Testis (tissue), 2 donors: ENCODE measurements at regions not wholly inside any gene's neighbourhood (a gene's known extent, or its start where the extent isn't known, plus 50 kb on each side); places are given as distances from the start of the nearest gene placed in this dataset.

Experiments
- DNase-seq: peaks from one replicate; pipeline ENCODE4 v3.0.0-alpha.2; 2019
- H3K27ac ChIP-seq, 2 donors: fragments of 200-600 bp; sonication (generic); one replicate each; pipeline ENCODE4 v1.5.1; 2019
- H3K27me3 ChIP-seq: fragments of 200-600 bp; sonication (generic); one replicate; pipeline ENCODE4 v1.5.1; 2019
- H3K36me3 ChIP-seq: fragments of 200-600 bp; sonication (generic); one replicate; pipeline ENCODE4 v1.5.1; 2017; ENCODE audit warnings: low read depth; ENCODE audit errors: missing control alignments
- H3K4me1 ChIP-seq: fragments of 200-600 bp; sonication (generic); one replicate; pipeline ENCODE4 v1.5.1; 2019
- H3K4me3 ChIP-seq, 2 donors: fragments of 200-600 bp; sonication (generic); one replicate each; pipeline ENCODE4 v1.5.1; 2017 to 2019
- H3K9me3 ChIP-seq: fragments of 200-600 bp; sonication (generic); one replicate; pipeline ENCODE4 v1.5.1; 2017
- CTCF ChIP-seq, 3 experiments: fragments of 450-650 bp in 2 of 3; fragments of 200-600 bp in 1 of 3; sonication (generic) in 1 of 3; IDR thresholded peaks; one replicate each; pipeline ENCODE4 v1.5.1; 2016 to 2019; ENCODE audit warnings: antibody characterized with exemption in 3 of 3, mild to moderate bottlenecking in 2 of 3, moderate library complexity in 1 of 3
- POLR2A ChIP-seq: fragments of 450-650 bp; IDR thresholded peaks from one replicate; pipeline ENCODE4 v1.6.1; 2017; ENCODE audit warnings: antibody characterized with exemption, mild to moderate bottlenecking, moderate library complexity
- WGBS, 2 donors: methylation state at CpG; one replicate each; pipeline ENCODE4 v1.1.5; 2018; 5-methylcytosine and 5-hydroxymethylcytosine counted together
- intact Hi-C: fragments of 100-400 bp; cut with DNase I; formaldehyde crosslinking; loops from one replicate; pipeline ENCODE4 v1.15.1; 2023; ENCODE audit warnings: low total_unique reads

- no peak for DNase-seq
- TF ChIP-seq CTCF (IDR thresholded peaks at IDR 0.05) (no peak), POLR2A (no peak)
- H3K9me3 ChIP-seq = no peaks in the 10 kb centered on the region
- 92 to 96% methylated on average over 3 of the region's 3 CpGs for WGBS, 2 donors
- H3K36me3 ChIP-seq = no peaks in the 10 kb centered on the region
- H3K27ac ChIP-seq = no peak overlapping the region
- no peaks in the 10 kb centered on the region for H3K27me3 ChIP-seq
- intact Hi-C loops = no loop called here
- no peaks in the 10 kb centered on the region for H3K4me1 ChIP-seq
- H3K4me3 ChIP-seq = no peak overlapping the region
These were observed 1035.7 kb downstream of the BCL11B start for GRCh38 chr14:98236314-98236713.

- no peak overlapping the region for H3K27ac ChIP-seq
These were observed 1034.1 kb downstream of the BCL11B start for GRCh38 chr14:98237939-98238338.

DNA sequence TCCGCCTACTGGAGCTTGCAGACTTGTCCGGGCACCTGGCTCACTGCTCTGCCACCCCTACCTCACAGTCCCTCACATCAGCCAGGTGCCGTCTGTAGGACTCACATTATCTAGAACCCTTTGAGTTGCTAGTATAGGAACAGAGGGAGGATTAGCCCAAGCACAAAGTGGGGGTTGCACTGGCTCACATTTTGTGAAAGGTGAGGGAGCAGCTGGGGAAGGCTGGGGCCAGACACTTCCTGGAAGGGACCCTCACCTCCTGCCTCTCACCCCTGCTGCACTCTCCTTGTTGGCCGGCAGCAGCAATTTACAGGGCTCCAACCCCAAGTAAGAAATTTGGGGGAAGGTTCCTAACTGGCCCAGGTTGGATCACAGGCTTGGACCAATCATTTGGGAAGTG, 1031.6 kb downstream of the BCL11B start:
- Histone ChIP-seq H3K9me3 (no peaks in the 10 kb centered on the region), H3K4me1 (no peaks in the 10 kb centered on the region), H3K27ac (no peak overlapping the region), H3K4me3 (no peak overlapping the region), H3K27me3 (no peaks in the 10 kb centered on the region), H3K36me3 (no peaks in the 10 kb centered on the region)
- intact Hi-C loops = no loop called here
- no peak for DNase-seq
- TF ChIP-seq CTCF (IDR thresholded peaks at IDR 0.05) = no peak
- no peak for TF ChIP-seq POLR2A
- WGBS, 2 donors = 88 to 92% methylated on average over 3 to 4 of the region's 4 CpGs

More at GRCh38 chr14:98237939-98238338, 1034.1 kb downstream of the BCL11B start:
- Histone ChIP-seq H3K27me3 (no peaks in the 10 kb centered on the region), H3K9me3 (no peaks in the 10 kb centered on the region), H3K4me3 (no peak overlapping the region), H3K4me1 (no peaks in the 10 kb centered on the region), H3K36me3 (no peaks in the 10 kb centered on the region)
- intact Hi-C loops = no loop called here
- no peak for DNase-seq
- TF ChIP-seq POLR2A (no peak), CTCF (IDR thresholded peaks at IDR 0.05) (no peak)
- WGBS, 2 donors = 91 to 96% methylated on average over 4 of the region's 4 CpGs

- no peak for DNase-seq
- H3K9me3 ChIP-seq = no peaks in the 10 kb centered on the region
- H3K4me3 ChIP-seq = no peak overlapping the region
- H3K27me3 ChIP-seq = no peaks in the 10 kb centered on the region
- intact Hi-C loops = no loop called here
- 79 to 86% methylated on average over 6 of the region's 6 CpGs for WGBS, 2 donors
- TF ChIP-seq CTCF (IDR thresholded peaks at IDR 0.05) (no peak), POLR2A (no peak)
- no peaks in the 10 kb centered on the region for H3K4me1 ChIP-seq
- no peak overlapping the region for H3K27ac ChIP-seq
- no peaks in the 10 kb centered on the region for H3K36me3 ChIP-seq
These were observed 1029.1 kb downstream of the BCL11B start for GRCh38 chr14:98242903-98243302.

DNA sequence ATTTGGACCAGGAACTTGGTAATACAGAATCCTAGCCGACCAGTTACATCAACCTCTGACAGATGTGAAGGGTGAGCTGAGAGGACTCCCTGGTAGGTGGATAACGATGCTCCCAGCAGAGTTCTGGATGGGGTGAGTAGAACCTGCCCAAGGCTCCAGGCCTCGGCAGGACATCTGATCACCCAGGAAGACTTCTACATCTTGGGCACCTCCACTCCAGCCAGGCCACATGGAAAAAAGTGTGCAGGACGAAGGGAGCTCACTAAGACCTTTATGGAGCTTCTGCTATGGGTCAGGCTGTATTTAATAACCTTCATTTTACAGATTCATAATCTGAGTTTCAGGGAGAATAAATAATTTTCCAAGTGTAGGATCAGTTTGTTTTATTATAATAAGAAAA, 1028.7 kb downstream of the BCL11B start:
- intact Hi-C loops = no loop called here
- no peaks in the 10 kb centered on the region for H3K9me3 ChIP-seq
- H3K27me3 ChIP-seq = no peaks in the 10 kb centered on the region
- no peaks in the 10 kb centered on the region for H3K4me1 ChIP-seq
- H3K4me3 ChIP-seq = no peak overlapping the region
- no peak overlapping the region for H3K27ac ChIP-seq
- TF ChIP-seq CTCF (IDR thresholded peaks at IDR 0.05) (no peak), POLR2A (no peak)
- DNase-seq = no peak
- WGBS, 2 donors = 64 to 81% methylated on average over 4 of the region's 4 CpGs
- no peaks in the 10 kb centered on the region for H3K36me3 ChIP-seq
